ENCODE measurements at regions not wholly inside any gene's neighbourhood (a gene's known extent, or its start where the extent isn't known, plus 50 kb on each side); places are given as distances from the start of the nearest gene placed in this dataset.

GRCh38 chr2:234673501-234673900 lies 176.6 kb upstream of the ARL4C start:
- in situ Hi-C loops (cut with HindIII; ENCODE audit: low sequenced_read_pairs) = no loop called here
- DNase-seq (ENCODE audit: low spot score) = no peak

GRCh38 chr2:234672498-234673150 lies 175.7 kb upstream of the ARL4C start:
- DNase-seq (ENCODE audit: low spot score) = no peak
- in situ Hi-C loops (cut with HindIII; ENCODE audit: low sequenced_read_pairs) = no loop called here

GRCh38 chr2:234671716-234672115 lies 174.8 kb upstream of the ARL4C start:
- in situ Hi-C loops (cut with HindIII; ENCODE audit: low sequenced_read_pairs) = no loop called here
- no peak for DNase-seq (ENCODE audit: low spot score)

- in situ Hi-C loops (cut with HindIII; ENCODE audit: low sequenced_read_pairs) = no loop called here
- DNase-seq (ENCODE audit: low spot score) = no peak
Measured at GRCh38 chr2:234671231-234671630, 174.3 kb upstream of the ARL4C start.

GRCh38 chr2:234670806-234671205 lies 173.9 kb upstream of the ARL4C start:
- no peak for DNase-seq (ENCODE audit: low spot score)
- in situ Hi-C loops (cut with HindIII; ENCODE audit: low sequenced_read_pairs) = no loop called here

- in situ Hi-C loops (cut with HindIII; ENCODE audit: low sequenced_read_pairs) = no loop called here
- no peak for DNase-seq (ENCODE audit: low spot score)
Measured at GRCh38 chr2:234670052-234670451, 173.2 kb upstream of the ARL4C start.

GRCh38 chr2:234669621-234670020 lies 172.7 kb upstream of the ARL4C start:
- peak; percentile 1 for DNase-seq (ENCODE audit: low spot score)
- in situ Hi-C loops (cut with HindIII; ENCODE audit: low sequenced_read_pairs) = no loop called here

GRCh38 chr2:234669001-234669400 lies 172.1 kb upstream of the ARL4C start:
- no peak for DNase-seq (ENCODE audit: low spot score)
- in situ Hi-C loops (cut with HindIII; ENCODE audit: low sequenced_read_pairs) = no loop called here

GRCh38 chr2:234666911-234667310 lies 170.0 kb upstream of the ARL4C start:
- in situ Hi-C loops (cut with HindIII; ENCODE audit: low sequenced_read_pairs) = no loop called here
- DNase-seq (ENCODE audit: low spot score) = no peak

- DNase-seq (ENCODE audit: low spot score) = no peak
- in situ Hi-C loops (cut with HindIII; ENCODE audit: low sequenced_read_pairs) = no loop called here
Measured at GRCh38 chr2:234665304-234665703, 168.4 kb upstream of the ARL4C start.

- in situ Hi-C loops (cut with HindIII; ENCODE audit: low sequenced_read_pairs) = no loop called here
- no peak for DNase-seq (ENCODE audit: low spot score)
Measured at GRCh38 chr2:234661849-234662248, 165.0 kb upstream of the ARL4C start.

GRCh38 chr2:234661175-234661574 lies 164.3 kb upstream of the ARL4C start:
- in situ Hi-C loops (cut with HindIII; ENCODE audit: low sequenced_read_pairs) = no loop called here
- DNase-seq (ENCODE audit: low spot score) = no peak

- in situ Hi-C loops (cut with HindIII; ENCODE audit: low sequenced_read_pairs) = no loop called here
- DNase-seq (ENCODE audit: low spot score) = no peak
Measured at GRCh38 chr2:234655706-234656105, 158.8 kb upstream of the ARL4C start.

GRCh38 chr2:234650911-234651310 lies 154.0 kb upstream of the ARL4C start:
- in situ Hi-C loops (cut with HindIII; ENCODE audit: low sequenced_read_pairs) = no loop called here
- no peak for DNase-seq (ENCODE audit: low spot score)

- no peak for DNase-seq (ENCODE audit: low spot score)
- in situ Hi-C loops (cut with HindIII; ENCODE audit: low sequenced_read_pairs) = no loop called here
Measured at GRCh38 chr2:234649951-234650350, 153.1 kb upstream of the ARL4C start.

- no peak for DNase-seq (ENCODE audit: low spot score)
Measured at GRCh38 chr2:234643407-234643806, 146.5 kb upstream of the ARL4C start.

GRCh38 chr2:234641086-234641485 lies 144.2 kb upstream of the ARL4C start:
- no peak for DNase-seq (ENCODE audit: low spot score)
- in situ Hi-C loops (cut with HindIII; ENCODE audit: low sequenced_read_pairs) = no loop called here

More at GRCh38 chr2:234643407-234643806, 146.5 kb upstream of the ARL4C start:
- in situ Hi-C loops (cut with HindIII; ENCODE audit: low sequenced_read_pairs) = no loop called here

GRCh38 chr2:234640657-234641056 lies 143.8 kb upstream of the ARL4C start:
- no peak for DNase-seq (ENCODE audit: low spot score)
- in situ Hi-C loops (cut with HindIII; ENCODE audit: low sequenced_read_pairs) = no loop called here

- no peak for DNase-seq (ENCODE audit: low spot score)
- in situ Hi-C loops (cut with HindIII; ENCODE audit: low sequenced_read_pairs) = no loop called here
Measured at GRCh38 chr2:234638966-234639365, 142.1 kb upstream of the ARL4C start.

GRCh38 chr2:234635284-234635683 lies 138.4 kb upstream of the ARL4C start:
- in situ Hi-C loops (cut with HindIII; ENCODE audit: low sequenced_read_pairs) = no loop called here
- DNase-seq (ENCODE audit: low spot score) = no peak

- DNase-seq (ENCODE audit: low spot score) = no peak
- in situ Hi-C loops (cut with HindIII; ENCODE audit: low sequenced_read_pairs) = no loop called here
Measured at GRCh38 chr2:234633581-234634230, 136.8 kb upstream of the ARL4C start.

Data from G401 (cell line).